HL-60 (cell line): ENCODE measurements at regions not wholly inside any gene's neighbourhood (a gene's known extent, or its start where the extent isn't known, plus 50 kb on each side); places are given as distances from the start of the nearest gene placed in this dataset.

Source experiments
- DNase-seq, 2 experiments: peaks; one replicate each; pipeline ENCODE4 v3.0.0-alpha.2; 2010 to 2020; ENCODE audit warnings: low read depth in 1 of 2, low spot score in 1 of 2
- H3K27ac ChIP-seq: fragments of 250-450 bp; sonication (Bioruptor Pico); replicated peaks from 2 replicates; pipeline ENCODE4 v1.5.1; 2020; ENCODE audit warnings: mild to moderate bottlenecking, moderate library complexity
- H3K27me3 ChIP-seq: fragments of 250-450 bp; sonication (Bioruptor Pico); 2 replicates; pipeline ENCODE4 v1.5.1; 2021; ENCODE audit warnings: mild to moderate bottlenecking, moderate library complexity; ENCODE audit not compliant: insufficient read depth, poor library complexity, severe bottlenecking
- H3K4me3 ChIP-seq: replicated peaks from 2 replicates; pipeline ENCODE4 v1.5.1; 2011; ENCODE audit warnings: mild to moderate bottlenecking, control low read depth, low read length; ENCODE audit not compliant: insufficient read depth
- CTCF ChIP-seq: IDR thresholded peaks from one replicate; pipeline ENCODE4 v1.5.1; 2011; ENCODE audit warnings: low read length, control low read depth, inconsistent platforms; ENCODE audit not compliant: insufficient read depth
- GABPA ChIP-seq: IDR thresholded peaks from 2 replicates; pipeline ENCODE4 v1.6.1; 2012; ENCODE audit warnings: low read depth
- POLR2AphosphoS5 ChIP-seq: IDR thresholded peaks from 2 replicates; pipeline ENCODE4 v1.6.1; 2012; ENCODE audit warnings: low read depth
- REST ChIP-seq: IDR thresholded peaks from 2 replicates; pipeline ENCODE4 v1.6.1; 2012; ENCODE audit warnings: low read depth; ENCODE audit not compliant: insufficient replicate concordance
- SPI1 ChIP-seq: IDR thresholded peaks from 2 replicates; pipeline ENCODE4 v1.6.1; 2012; ENCODE audit warnings: low read depth, mild to moderate bottlenecking, borderline replicate concordance

GRCh38 chr10:79003183-79004100 lies 65.3 kb upstream of the ZMIZ1 start:
- Histone ChIP-seq H3K4me3 (no peak overlapping the region), H3K27ac (no peak overlapping the region), H3K27me3 (peaks cover 2% of the 10 kb centered on the region)
- DNase-seq = no peak
- TF ChIP-seq CTCF (no peak), GABPA (no peak), POLR2AphosphoS5 (no peak), REST (no peak), SPI1 (no peak)

- no peak overlapping the region for H3K4me3 ChIP-seq
- TF ChIP-seq REST = no peak
- no peak for TF ChIP-seq GABPA
- TF ChIP-seq SPI1 = no peak
- DNase-seq = no peak
Measured at GRCh38 chr10:79004311-79004710, 64.5 kb upstream of the ZMIZ1 start.

GRCh38 chr10:79005126-79005810 lies 63.5 kb upstream of the ZMIZ1 start:
- TF ChIP-seq REST (no peak), CTCF (no peak), POLR2AphosphoS5 (no peak), SPI1 (no peak), GABPA (no peak)
- Histone ChIP-seq H3K4me3 (no peak overlapping the region), H3K27me3 (peaks cover 2% of the 10 kb centered on the region), H3K27ac (no peak overlapping the region)
- DNase-seq = no peak

More at GRCh38 chr10:79004311-79004710, 64.5 kb upstream of the ZMIZ1 start:
- H3K27ac ChIP-seq = no peak overlapping the region
- peaks cover 2% of the 10 kb centered on the region for H3K27me3 ChIP-seq
